H1 (cell line): ENCODE measurements at regions not wholly inside any gene's neighbourhood (a gene's known extent, or its start where the extent isn't known, plus 50 kb on each side); places are given as distances from the start of the nearest gene placed in this dataset.

Experiments
- CTCF ChIA-PET: fragments of 300-600 bp; sonication (Branson Sonifier 250); formaldehyde crosslinking; loops from one replicate; lab custom pipeline; 2021; ENCODE audit not compliant: partially characterized antibody; lab: Charles Lee
- POLR2A ChIA-PET: fragments of 300-600 bp; sonication (Branson Sonifier 250); formaldehyde crosslinking; loops from one replicate; lab custom pipeline; 2021; ENCODE audit warnings: inconsistent platforms; ENCODE audit not compliant: partially characterized antibody; lab: Charles Lee
- DNase-seq, 2 experiments: peaks; one replicate each; pipeline versions ENCODE4 v3.0.0 to v3.0.0-alpha.2; 2010 to 2022; ENCODE audit warnings: low spot score in 2 of 2, low read depth in 1 of 2, mixed read lengths in 1 of 2
- FAIRE-seq: peaks from 2 replicates; lab custom pipeline; 2011; peaks lifted over from hg19 to GRCh38; lab: Jason Lieb, UNC
- H2AFZ ChIP-seq: 2 replicates; pipeline ENCODE4 v1.8.1; 2012; ENCODE audit warnings: low read length, inconsistent platforms
- H2AK5ac ChIP-seq: 2 replicates; pipeline ENCODE4 v1.6.1; 2013; ENCODE audit warnings: low read depth, low read length
- H2BK120ac ChIP-seq: replicated peaks from 2 replicates; pipeline ENCODE3; 2013; ENCODE audit warnings: low read depth, low read length, inconsistent platforms
- H2BK12ac ChIP-seq: 2 replicates; pipeline ENCODE4 v1.6.1; 2013; ENCODE audit warnings: low read depth, low read length
- H2BK15ac ChIP-seq: 2 replicates; pipeline ENCODE4 v1.6.1; 2013; ENCODE audit warnings: low read length
- H2BK20ac ChIP-seq: 2 replicates; pipeline ENCODE4 v1.6.1; 2013; ENCODE audit warnings: low read length
- H2BK5ac ChIP-seq: 2 replicates; pipeline ENCODE4 v1.6.1; 2013; ENCODE audit warnings: low read depth, low read length
- H3K14ac ChIP-seq: 2 replicates; pipeline ENCODE4 v1.6.1; 2013; ENCODE audit warnings: inconsistent platforms; ENCODE audit not compliant: insufficient read length
- H3K18ac ChIP-seq: 2 replicates; pipeline ENCODE4 v1.6.1; 2013; ENCODE audit warnings: low read length; ENCODE audit errors: extremely low read depth
- H3K23ac ChIP-seq: 2 replicates; pipeline ENCODE4 v1.6.1; 2013; ENCODE audit warnings: inconsistent platforms; ENCODE audit not compliant: insufficient read length
- H3K23me2 ChIP-seq: 2 replicates; pipeline ENCODE4 v1.6.1; 2013; ENCODE audit warnings: low read depth, low read length
- H3K27ac ChIP-seq: 2 replicates; pipeline ENCODE4 v1.6.1; 2011; ENCODE audit warnings: low read depth, low read length, inconsistent platforms
- H3K27me3 ChIP-seq, 4 experiments: replicated peaks in 1 of 4; 1 replicate in 1 of 4; 2 replicates in 3 of 4; pipeline versions ENCODE4 v1.6.1 to v1.8.1; 2011 to 2013; ENCODE audit warnings: low read length in 3 of 4, mild to moderate bottlenecking in 3 of 4, inconsistent platforms in 2 of 4, mixed read lengths in 2 of 4, moderate library complexity in 1 of 4; ENCODE audit not compliant: control insufficient read depth in 3 of 4, insufficient read depth in 3 of 4; ENCODE audit errors: extremely low read depth in 1 of 4
- H3K36me3 ChIP-seq, 4 experiments: 2 replicates each; pipeline versions ENCODE4 v1.6.1 to v1.8.1; 2011 to 2013; ENCODE audit warnings: mild to moderate bottlenecking in 4 of 4, low read length in 3 of 4, moderate library complexity in 2 of 4, control low read depth in 1 of 4, inconsistent platforms in 1 of 4; ENCODE audit not compliant: insufficient read depth in 4 of 4, control insufficient read depth in 2 of 4
- H3K4ac ChIP-seq: replicated peaks from 2 replicates; pipeline ENCODE3; 2013; ENCODE audit warnings: low read length, low read depth, mixed read lengths, inconsistent platforms; ENCODE audit not compliant: insufficient read length
- H3K4me1 ChIP-seq, 4 experiments: replicated peaks in 1 of 4; 1 replicate in 1 of 4; 2 replicates in 3 of 4; pipeline versions ENCODE4 v1.6.1 to v1.8.1; 2011 to 2013; ENCODE audit warnings: low read length in 3 of 4, inconsistent platforms in 2 of 4, mixed read lengths in 1 of 4; ENCODE audit not compliant: insufficient read depth in 4 of 4, control insufficient read depth in 3 of 4
- H3K4me2 ChIP-seq, 2 experiments: 2 replicates each; pipeline versions ENCODE4 v1.6.1 to v1.8.1; 2011 to 2013; ENCODE audit warnings: low read depth in 2 of 2, low read length in 2 of 2, control low read depth in 1 of 2, inconsistent platforms in 1 of 2, mild to moderate bottlenecking in 1 of 2; ENCODE audit not compliant: insufficient read depth in 1 of 2
- H3K4me3 ChIP-seq, 4 experiments: fragments of 200-600, 300-600 bp in 1 of 4; sonication (generic), shearing (Covaris generic), sonication (Bioruptor Twin) in 1 of 4; 2 replicates each; pipeline versions ENCODE4 v1.5.1 to v1.8.1; 2011 to 2016; ENCODE audit warnings: low read length in 4 of 4, low read depth in 3 of 4, control low read depth in 2 of 4, inconsistent platforms in 2 of 4, mild to moderate bottlenecking in 2 of 4, mixed read lengths in 1 of 4, moderate library complexity in 1 of 4; ENCODE audit not compliant: insufficient read depth in 2 of 4; ENCODE audit errors: extremely low read depth in 1 of 4
- H3K56ac ChIP-seq: replicated peaks from 2 replicates; pipeline ENCODE3; 2013; ENCODE audit warnings: low read depth, mild to moderate bottlenecking, mixed read lengths, low read length, inconsistent platforms; ENCODE audit not compliant: insufficient read length
- H3K79me1 ChIP-seq: 2 replicates; pipeline ENCODE4 v1.6.1; 2013; ENCODE audit warnings: low read depth, low read length, control low read depth
- H3K79me2 ChIP-seq, 2 experiments: 2 replicates each; pipeline versions ENCODE4 v1.6.1 to v1.8.1; 2012 to 2013; ENCODE audit warnings: low read length in 2 of 2, mild to moderate bottlenecking in 2 of 2, inconsistent platforms in 1 of 2; ENCODE audit not compliant: insufficient read depth in 2 of 2, control insufficient read depth in 1 of 2
- H3K9ac ChIP-seq, 4 experiments: replicated peaks in 1 of 4; 1 replicate in 1 of 4; 2 replicates in 3 of 4; pipeline versions ENCODE4 v1.6.1 to v1.8.1; 2011 to 2013; ENCODE audit warnings: low read depth in 3 of 4, low read length in 3 of 4, control low read depth in 2 of 4, mild to moderate bottlenecking in 2 of 4, moderate library complexity in 2 of 4, inconsistent platforms in 1 of 4; ENCODE audit errors: extremely low read depth in 1 of 4
- H3K9me3 ChIP-seq, 2 experiments: 2 replicates each; pipeline versions ENCODE4 v1.6.1 to v1.8.1; 2012 to 2013; ENCODE audit warnings: mild to moderate bottlenecking in 2 of 2, moderate library complexity in 2 of 2, control low read depth in 1 of 2, inconsistent platforms in 1 of 2, low read depth in 1 of 2, low read length in 1 of 2, mixed read lengths in 1 of 2; ENCODE audit not compliant: insufficient read depth in 2 of 2
- H4K20me1 ChIP-seq, 2 experiments: replicated peaks in 1 of 2; 2 replicates each; pipeline versions ENCODE3 to v1.8.1; 2011 to 2013; ENCODE audit warnings: inconsistent platforms in 2 of 2, low read length in 2 of 2, mild to moderate bottlenecking in 1 of 2; ENCODE audit not compliant: insufficient read depth in 2 of 2, control insufficient read depth in 1 of 2
- H4K5ac ChIP-seq: 2 replicates; pipeline ENCODE4 v1.6.1; 2013; ENCODE audit warnings: low read length, low read depth, mixed read lengths, inconsistent platforms; ENCODE audit not compliant: insufficient read length
- H4K8ac ChIP-seq: 2 replicates; pipeline ENCODE4 v1.8.0; 2013; ENCODE audit warnings: mild to moderate bottlenecking, moderate library complexity, low read length, inconsistent platforms; ENCODE audit not compliant: insufficient read depth; ENCODE audit errors: extremely low read depth
- H4K91ac ChIP-seq: replicated peaks from 2 replicates; pipeline ENCODE3; 2013; ENCODE audit warnings: low read length, mixed read lengths, inconsistent platforms; ENCODE audit not compliant: insufficient read length
- BCL11A ChIP-seq, 2 experiments: IDR thresholded peaks; one replicate each; pipeline ENCODE4 v1.6.1; 2011; ENCODE audit warnings: low read depth in 2 of 2, low read length in 2 of 2, mild to moderate bottlenecking in 2 of 2
- CEBPB ChIP-seq: IDR thresholded peaks from 2 replicates; pipeline ENCODE4 v1.6.1; 2012; ENCODE audit warnings: low read depth, low read length
- CREB1 ChIP-seq: IDR thresholded peaks from 2 replicates; pipeline ENCODE4 v1.6.1; 2012; ENCODE audit warnings: inconsistent platforms
- CTBP2 ChIP-seq: IDR thresholded peaks from 2 replicates; pipeline ENCODE4 v1.7.0; 2011; ENCODE audit warnings: borderline replicate concordance, mild to moderate bottlenecking, moderate library complexity, mixed read lengths, low read length; ENCODE audit not compliant: insufficient read depth, insufficient read length
- EGR1 ChIP-seq: IDR thresholded peaks from 2 replicates; pipeline ENCODE4 v1.6.1; 2011; ENCODE audit warnings: low read depth, low read length, borderline replicate concordance
- EZH2 ChIP-seq: fragments of 200-600 bp; sonication (generic); IDR thresholded peaks from 2 replicates; pipeline ENCODE4 v1.7.1; 2012; ENCODE audit warnings: low read depth, mild to moderate bottlenecking, moderate library complexity, low read length, inconsistent platforms; ENCODE audit not compliant: severe bottlenecking
- GABPA ChIP-seq: IDR thresholded peaks from 2 replicates; pipeline ENCODE4 v1.6.1; 2011; ENCODE audit warnings: mild to moderate bottlenecking, low read length, moderate library complexity, borderline replicate concordance; ENCODE audit not compliant: insufficient read depth
- HDAC2 ChIP-seq, 2 experiments: fragments of 300-600 bp in 1 of 2; sonication (generic) in 1 of 2; IDR thresholded peaks; 2 replicates each; pipeline ENCODE4 v1.6.1; 2011 to 2012; ENCODE audit warnings: low read depth in 2 of 2, low read length in 2 of 2, mild to moderate bottlenecking in 2 of 2, moderate library complexity in 2 of 2, borderline replicate concordance in 1 of 2, inconsistent platforms in 1 of 2
- MAX ChIP-seq: IDR thresholded peaks from 2 replicates; pipeline ENCODE4 v1.6.1; 2012; ENCODE audit warnings: inconsistent platforms
- POLR2A ChIP-seq, 2 experiments: IDR thresholded peaks; 1 replicate in 1 of 2; 2 replicates in 1 of 2; pipeline ENCODE4 v1.6.1; 2011; ENCODE audit warnings: low read depth in 2 of 2, low read length in 2 of 2, mild to moderate bottlenecking in 2 of 2; ENCODE audit errors: control extremely low read depth in 1 of 2
- SP1 ChIP-seq: IDR thresholded peaks from 2 replicates; pipeline ENCODE4 v1.6.1; 2011; ENCODE audit warnings: low read depth, low read length
- SP4 ChIP-seq: IDR thresholded peaks from 2 replicates; pipeline ENCODE4 v1.6.1; 2012; ENCODE audit warnings: low read length, inconsistent platforms
- ZNF274 ChIP-seq: IDR thresholded peaks from 2 replicates; pipeline ENCODE4 v1.7.0; 2012; ENCODE audit warnings: low read length, borderline replicate concordance; ENCODE audit errors: extremely low read depth
- WGBS, 2 experiments: shearing (Covaris generic) in 1 of 2; methylation state at CpG; one replicate each; pipeline versions ENCODE4 v1.1.6 to v1.1.7; 2013 to 2015; ENCODE audit warnings: low lambda C conversion rate in 2 of 2, mixed read lengths in 2 of 2, inconsistent platforms in 1 of 2, low coverage in 1 of 2, missing lambda C conversion rate in 1 of 2; ENCODE audit not compliant: insufficient replicate concordance in 2 of 2, insufficient coverage in 1 of 2, insufficient read length in 1 of 2; ENCODE audit errors: extremely low coverage in 1 of 2, missing lambda C conversion rate in 1 of 2; 5-methylcytosine and 5-hydroxymethylcytosine counted together

- no peak for FAIRE-seq
- no peak for DNase-seq
- no peak overlapping the region for H3K18ac ChIP-seq
These were observed 380.6 kb upstream of the NUDT12 start for GRCh38 chr5:103943230-103943629.

More at GRCh38 chr5:103943230-103943629, 380.6 kb upstream of the NUDT12 start:
- no peak overlapping the region for H3K14ac ChIP-seq
- no peak overlapping the region for H3K56ac ChIP-seq
- no peak overlapping the region for H2BK20ac ChIP-seq
- no peak overlapping the region for H3K9ac ChIP-seq
- H2BK120ac ChIP-seq: no peak overlapping the region
- H3K79me2 ChIP-seq: no peaks in the 10 kb centered on the region
- ChIA-PET POLR2A (no interaction called here), CTCF (no interaction called here)
- no peak overlapping the region for H2BK5ac ChIP-seq
- H3K4me3 ChIP-seq: no peak overlapping the region
- no peaks in the 10 kb centered on the region for H3K36me3 ChIP-seq
- no peak overlapping the region for H3K4me2 ChIP-seq
- no peaks in the 10 kb centered on the region for H3K27me3 ChIP-seq
- H2BK15ac ChIP-seq: no peak overlapping the region
- no peak overlapping the region for H3K4ac ChIP-seq
- H2AK5ac ChIP-seq: no peak overlapping the region
- no peak overlapping the region for H3K27ac ChIP-seq
- no peak for TF ChIP-seq EZH2
- TF ChIP-seq CREB1: no peak
- TF ChIP-seq GABPA: no peak
- TF ChIP-seq MAX: no peak
- TF ChIP-seq EGR1: no peak
- no peak for TF ChIP-seq POLR2A (IDR thresholded peaks at IDR 0.05; ENCODE audit: control extremely low read depth in 1 of 2, low read depth in 2 of 2, low read length in 2 of 2)
- TF ChIP-seq SP1: no peak
- TF ChIP-seq HDAC2 (IDR thresholded peaks at IDR 0.05; ENCODE audit: borderline replicate concordance in 1 of 2, low read depth in 2 of 2, low read length in 2 of 2): no peak
- TF ChIP-seq CTBP2: no peak
- no peak for TF ChIP-seq ZNF274
- TF ChIP-seq BCL11A (IDR thresholded peaks at IDR 0.05; ENCODE audit: low read depth in 2 of 2, low read length in 2 of 2): no peak
- no peak for TF ChIP-seq SP4
- TF ChIP-seq CEBPB: no peak
- WGBS, 2 experiments: 90% methylated on average over 7 of the region's 7 CpGs; no CpG with 5 or more reads in 1 of the 2 experiments
- H4K5ac ChIP-seq: no peak overlapping the region
- no peaks in the 10 kb centered on the region for H3K4me1 ChIP-seq
- H4K20me1 ChIP-seq: no peaks in the 10 kb centered on the region
- no peaks in the 10 kb centered on the region for H3K23me2 ChIP-seq
- H2BK12ac ChIP-seq: no peak overlapping the region
- no peak overlapping the region for H2AFZ ChIP-seq
- H3K79me1 ChIP-seq: no peaks in the 10 kb centered on the region
- no peaks in the 10 kb centered on the region for H3K9me3 ChIP-seq
- H4K8ac ChIP-seq: no peak overlapping the region
- no peak overlapping the region for H3K23ac ChIP-seq
- H4K91ac ChIP-seq: no peak overlapping the region
